Endothelial cell of umbilical vein (primary cell): ENCODE measurements at regions not wholly inside any gene's neighbourhood (a gene's known extent, or its start where the extent isn't known, plus 50 kb on each side); places are given as distances from the start of the nearest gene placed in this dataset.

Source experiments
- BruUV-seq: library from RNA; stranded (reverse); fragments of 400-500 nt; replicated peaks from 2 replicates; lab custom pipeline; 2021; lab: Mats Ljungman, UMichigan
- CTCF ChIA-PET: fragments of 300-600, 350-600 bp; sonication (Branson Sonifier 250); formaldehyde crosslinking; loops from one replicate; lab custom pipeline; 2021; ENCODE audit warnings: antibody characterized with exemption, inconsistent platforms; lab: Charles Lee
- POLR2A ChIA-PET: fragments of 300-600, 350-600 bp; sonication (Branson Sonifier 250); formaldehyde crosslinking; loops from one replicate; lab custom pipeline; 2021; ENCODE audit warnings: antibody characterized with exemption, inconsistent platforms; lab: Charles Lee
- DNase-seq: peaks from one replicate; pipeline ENCODE4 v3.0.0-alpha.2; 2011; ENCODE audit warnings: low read depth, low spot score
- FAIRE-seq: peaks from 2 replicates; lab custom pipeline; 2011; peaks lifted over from hg19 to GRCh38; lab: Jason Lieb, UNC
- H2AFZ ChIP-seq: 2 replicates; pipeline ENCODE4 v1.6.0; 2012; ENCODE audit warnings: low read depth, low read length, control low read depth, inconsistent platforms
- H3K27ac ChIP-seq: 2 replicates; pipeline ENCODE4 v1.5.1; 2011; ENCODE audit warnings: low read depth, mild to moderate bottlenecking, control low read depth, low read length, moderate library complexity; ENCODE audit not compliant: insufficient read depth
- H3K27me3 ChIP-seq, 2 experiments: 2 replicates each; pipeline versions ENCODE4 v1.6.0 to v1.6.1; 2011; ENCODE audit warnings: low read length in 2 of 2, mixed read lengths in 1 of 2; ENCODE audit not compliant: control insufficient read depth in 2 of 2, insufficient read depth in 2 of 2
- H3K36me3 ChIP-seq, 2 experiments: 2 replicates in 1 of 2; 3 replicates in 1 of 2; pipeline ENCODE4 v1.5.1; 2011; ENCODE audit warnings: low read length in 2 of 2, mild to moderate bottlenecking in 1 of 2, moderate library complexity in 1 of 2; ENCODE audit not compliant: control insufficient read depth in 2 of 2, insufficient read depth in 2 of 2; ENCODE audit errors: extremely low read depth in 1 of 2
- H3K4me1 ChIP-seq: 3 replicates; pipeline ENCODE4 v1.5.1; 2011; ENCODE audit warnings: mild to moderate bottlenecking, low read length; ENCODE audit not compliant: control insufficient read depth, insufficient read depth; ENCODE audit errors: extremely low read depth
- H3K4me2 ChIP-seq: 2 replicates; pipeline ENCODE4 v1.6.1; 2011; ENCODE audit warnings: low read length, control low read depth, mixed read lengths; ENCODE audit not compliant: insufficient read depth
- H3K4me3 ChIP-seq, 3 experiments: fragments of 200-600 bp in 1 of 3; sonication (generic), shearing (Covaris generic) in 1 of 3; replicated peaks in 1 of 3; 2 replicates each; pipeline ENCODE4 v1.5.1; 2011 to 2016; ENCODE audit warnings: control low read depth in 3 of 3, low read length in 3 of 3, mild to moderate bottlenecking in 2 of 3, inconsistent platforms in 1 of 3, low read depth in 1 of 3, moderate library complexity in 1 of 3; ENCODE audit not compliant: insufficient read depth in 1 of 3
- H3K79me2 ChIP-seq: 2 replicates; pipeline ENCODE4 v1.6.0; 2012; ENCODE audit warnings: low read length, inconsistent platforms; ENCODE audit not compliant: control insufficient read depth, insufficient read depth
- H3K9ac ChIP-seq: replicated peaks from 2 replicates; pipeline ENCODE3; 2011; ENCODE audit warnings: low read length, control low read depth; ENCODE audit not compliant: insufficient read depth; ENCODE audit errors: extremely low read depth
- H3K9me1 ChIP-seq: replicated peaks from 3 replicates; pipeline ENCODE4 v1.6.0; 2011; ENCODE audit warnings: mild to moderate bottlenecking, low read length; ENCODE audit not compliant: control insufficient read depth, insufficient read depth; ENCODE audit errors: extremely low read depth
- H3K9me3 ChIP-seq: replicated peaks from 2 replicates; pipeline ENCODE4 v1.5.1; 2012; ENCODE audit warnings: low read length, inconsistent platforms; ENCODE audit not compliant: control insufficient read depth, insufficient read depth
- H4K20me1 ChIP-seq: replicated peaks from 2 replicates; pipeline ENCODE3; 2011; ENCODE audit warnings: mild to moderate bottlenecking, low read length; ENCODE audit not compliant: control insufficient read depth, insufficient read depth; ENCODE audit errors: extremely low read depth
- EZH2 ChIP-seq: IDR thresholded peaks from 2 replicates; pipeline ENCODE4 v1.6.1; 2012; ENCODE audit warnings: borderline replicate concordance, low read depth, mild to moderate bottlenecking, moderate library complexity, low read length, inconsistent platforms; ENCODE audit not compliant: severe bottlenecking
- FOS ChIP-seq: IDR thresholded peaks from 2 replicates; pipeline ENCODE4 v1.6.1; 2011; ENCODE audit warnings: mild to moderate bottlenecking, low read length, moderate library complexity, borderline replicate concordance; ENCODE audit not compliant: insufficient read depth
- GATA2 ChIP-seq: IDR thresholded peaks from 2 replicates; pipeline ENCODE4 v1.7.0; 2011; ENCODE audit warnings: low read depth, mild to moderate bottlenecking, moderate library complexity, mixed read lengths, low read length; ENCODE audit not compliant: insufficient read length, insufficient read depth
- JUN ChIP-seq: IDR thresholded peaks from 2 replicates; pipeline ENCODE4 v1.6.1; 2011; ENCODE audit warnings: borderline replicate concordance, low read depth; ENCODE audit not compliant: insufficient read length, insufficient read depth
- MYC ChIP-seq: IDR thresholded peaks from one replicate; pipeline ENCODE4 v1.6.1; 2011; ENCODE audit warnings: mild to moderate bottlenecking, low read depth, low read length
- POLR2A ChIP-seq: IDR thresholded peaks from 2 replicates; pipeline ENCODE4 v1.6.1; 2012; ENCODE audit warnings: low read depth, mild to moderate bottlenecking, control low read depth, low read length
- POLR2AphosphoS5 ChIP-seq: IDR thresholded peaks from 2 replicates; pipeline ENCODE4 v1.6.1; 2012; ENCODE audit warnings: low read depth, mild to moderate bottlenecking, control low read depth, low read length, moderate library complexity; ENCODE audit not compliant: insufficient read depth
- dilution Hi-C: fragments of 300-500 bp; cut with MboI; formaldehyde crosslinking; loops from one replicate; pipeline ENCODE4 v1.15.0; 2019; ENCODE audit warnings: low sequenced_read_pairs; ENCODE audit not compliant: extremely low pct_ligation_motif_present
- intact Hi-C: fragments of 100-400 bp; cut with micrococcal nuclease; formaldehyde crosslinking; loops from one replicate; pipeline ENCODE4 v1.10.0; 2022
- TF ChIP-seq, protein P1 (sequence below), 2 donors: IDR thresholded peaks; 1 replicate in 1 of 2; 2 replicates in 1 of 2; pipeline ENCODE4 v1.5.1; 2011; ENCODE audit warnings: low read length in 2 of 2, mild to moderate bottlenecking in 2 of 2, moderate library complexity in 2 of 2, control low read depth in 1 of 2, inconsistent platforms in 1 of 2, low read depth in 1 of 2; ENCODE audit not compliant: insufficient read depth in 1 of 2; ENCODE audit errors: extremely low read depth in 1 of 2
- TF ChIP-seq, protein P2 (sequence below): IDR thresholded peaks from 2 replicates; pipeline ENCODE4 v1.6.1; 2011; ENCODE audit not compliant: insufficient read depth, insufficient read length

DNA sequence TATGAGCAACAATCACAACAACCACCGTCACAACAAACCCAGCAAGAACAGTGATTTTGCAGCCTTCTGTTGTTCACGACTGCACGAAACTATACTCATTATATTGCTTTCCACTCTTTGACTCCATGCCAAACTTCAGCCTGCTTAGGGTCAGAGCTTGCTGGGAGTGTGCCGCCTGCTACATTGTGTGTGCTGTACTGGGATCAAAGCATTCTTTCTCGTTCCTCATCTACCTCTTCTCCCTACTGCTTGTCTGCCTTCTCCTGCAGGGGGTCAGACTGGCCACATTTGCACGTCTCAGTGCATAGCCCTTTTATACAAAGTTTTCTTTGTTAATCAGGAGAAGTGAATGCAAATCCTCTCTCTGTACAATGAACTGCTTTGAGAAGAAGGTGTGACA is 401.6 kb upstream of the CITED2 start:
- Histone ChIP-seq H3K4me1 (no peaks in the 10 kb centered on the region), H3K27ac (no peak overlapping the region), H3K4me3 (no peak overlapping the region), H3K4me2 (no peak overlapping the region), H3K9ac (no peak overlapping the region), H3K9me3 (no peaks in the 10 kb centered on the region), H3K9me1 (no peaks in the 10 kb centered on the region), H2AFZ (peak overlapping the region; percentile 55), H3K36me3 (no peaks in the 10 kb centered on the region), H3K27me3 (no peaks in the 10 kb centered on the region), H4K20me1 (no peaks in the 10 kb centered on the region), H3K79me2 (no peaks in the 10 kb centered on the region)
- dilution Hi-C loops (no loop called here), intact Hi-C loops (loop anchor here (5.0 kb wide), 1 partner anchor 1786 kb away; no protein-coding TSS in a partner anchor)
- DNase-seq = peak; percentile 29
- BruUV-seq = no TSS peak
- POLR2A ChIA-PET = no interaction called here
- peak; percentile 80 for FAIRE-seq
- CTCF ChIA-PET = no interaction called here
- TF ChIP-seq, protein P1, sequence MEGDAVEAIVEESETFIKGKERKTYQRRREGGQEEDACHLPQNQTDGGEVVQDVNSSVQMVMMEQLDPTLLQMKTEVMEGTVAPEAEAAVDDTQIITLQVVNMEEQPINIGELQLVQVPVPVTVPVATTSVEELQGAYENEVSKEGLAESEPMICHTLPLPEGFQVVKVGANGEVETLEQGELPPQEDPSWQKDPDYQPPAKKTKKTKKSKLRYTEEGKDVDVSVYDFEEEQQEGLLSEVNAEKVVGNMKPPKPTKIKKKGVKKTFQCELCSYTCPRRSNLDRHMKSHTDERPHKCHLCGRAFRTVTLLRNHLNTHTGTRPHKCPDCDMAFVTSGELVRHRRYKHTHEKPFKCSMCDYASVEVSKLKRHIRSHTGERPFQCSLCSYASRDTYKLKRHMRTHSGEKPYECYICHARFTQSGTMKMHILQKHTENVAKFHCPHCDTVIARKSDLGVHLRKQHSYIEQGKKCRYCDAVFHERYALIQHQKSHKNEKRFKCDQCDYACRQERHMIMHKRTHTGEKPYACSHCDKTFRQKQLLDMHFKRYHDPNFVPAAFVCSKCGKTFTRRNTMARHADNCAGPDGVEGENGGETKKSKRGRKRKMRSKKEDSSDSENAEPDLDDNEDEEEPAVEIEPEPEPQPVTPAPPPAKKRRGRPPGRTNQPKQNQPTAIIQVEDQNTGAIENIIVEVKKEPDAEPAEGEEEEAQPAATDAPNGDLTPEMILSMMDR (IDR thresholded peaks at IDR 0.05; ENCODE audit: extremely low read depth in 1 of 2, insufficient read depth in 1 of 2, low read depth in 1 of 2, low read length in 2 of 2) = no peak
- TF ChIP-seq FOS (no peak), POLR2A (no peak), EZH2 (no peak), MYC (no peak), POLR2AphosphoS5 (no peak), GATA2 (no peak), JUN (no peak)
- TF ChIP-seq, protein P2, sequence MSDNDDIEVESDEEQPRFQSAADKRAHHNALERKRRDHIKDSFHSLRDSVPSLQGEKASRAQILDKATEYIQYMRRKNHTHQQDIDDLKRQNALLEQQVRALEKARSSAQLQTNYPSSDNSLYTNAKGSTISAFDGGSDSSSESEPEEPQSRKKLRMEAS = no peak
